RWPE2 (cell line): ENCODE measurements at regions not wholly inside any gene's neighbourhood (a gene's known extent, or its start where the extent isn't known, plus 50 kb on each side); places are given as distances from the start of the nearest gene placed in this dataset.
"Not testable (repeated sequence)": the region's sequence is repeated elsewhere in the genome, so short reads cannot be mapped to it uniquely, and the experiment has no call there.

Experiments
- ATAC-seq: fragments of 200-7000 bp; cut with Tn5 transposase; 3 replicates; pipeline ENCODE4 v1.9.1; 2021; ENCODE audit warnings: low read depth
- DNase-seq: peaks from one replicate; pipeline ENCODE4 v3.0.0-alpha.2; 2020; ENCODE audit warnings: low spot score
- H3K27ac ChIP-seq: fragments of 450-650 bp; 2 replicates; pipeline ENCODE4 v1.5.1; 2017; ENCODE audit warnings: mild to moderate bottlenecking; ENCODE audit not compliant: poor library complexity, severe bottlenecking
- H3K27me3 ChIP-seq: fragments of 250-450 bp; sonication (Bioruptor Pico); 2 replicates; pipeline ENCODE4 v1.5.1; 2021; ENCODE audit warnings: mild to moderate bottlenecking, moderate library complexity; ENCODE audit not compliant: insufficient read depth, poor library complexity, severe bottlenecking
- H3K36me3 ChIP-seq: fragments of 250-450 bp; sonication (Bioruptor Pico); 2 replicates; pipeline ENCODE4 v1.5.1; 2020; ENCODE audit warnings: low read depth, mild to moderate bottlenecking, moderate library complexity
- H3K4me1 ChIP-seq: fragments of 250-450 bp; sonication (Bioruptor Pico); 2 replicates; pipeline ENCODE4 v1.5.1; 2021; ENCODE audit warnings: mild to moderate bottlenecking, moderate library complexity; ENCODE audit not compliant: insufficient read depth, poor library complexity, severe bottlenecking
- H3K4me3 ChIP-seq: fragments of 250-450 bp; sonication (Bioruptor Pico); 2 replicates; pipeline ENCODE4 v1.5.1; 2021; ENCODE audit warnings: mild to moderate bottlenecking, moderate library complexity; ENCODE audit not compliant: severe bottlenecking
- H3K9me3 ChIP-seq: fragments of 250-450 bp; sonication (Bioruptor Pico); 2 replicates; pipeline ENCODE4 v1.5.1; 2021; ENCODE audit warnings: mild to moderate bottlenecking, moderate library complexity; ENCODE audit not compliant: severe bottlenecking
- CTCF ChIP-seq: fragments of 450-650 bp; IDR thresholded peaks from one replicate; pipeline ENCODE4 v1.5.1; 2017; ENCODE audit warnings: mild to moderate bottlenecking, moderate library complexity; ENCODE audit not compliant: poor library complexity, severe bottlenecking

- TF ChIP-seq CTCF = no peak
- H3K4me1 ChIP-seq = peaks cover 23% of the 10 kb centered on the region
- H3K27ac ChIP-seq = peak overlapping the region; percentile 67
- no peaks in the 10 kb centered on the region for H3K9me3 ChIP-seq
- no peak for DNase-seq
- H3K36me3 ChIP-seq = no peaks in the 10 kb centered on the region
- no peak overlapping the region for H3K4me3 ChIP-seq
- ATAC-seq = peak; percentile 84
- H3K27me3 ChIP-seq = no peaks in the 10 kb centered on the region
Observed at GRCh38 chr5:87195104-87195591, 72.5 kb upstream of the RASA1 start.

DNA sequence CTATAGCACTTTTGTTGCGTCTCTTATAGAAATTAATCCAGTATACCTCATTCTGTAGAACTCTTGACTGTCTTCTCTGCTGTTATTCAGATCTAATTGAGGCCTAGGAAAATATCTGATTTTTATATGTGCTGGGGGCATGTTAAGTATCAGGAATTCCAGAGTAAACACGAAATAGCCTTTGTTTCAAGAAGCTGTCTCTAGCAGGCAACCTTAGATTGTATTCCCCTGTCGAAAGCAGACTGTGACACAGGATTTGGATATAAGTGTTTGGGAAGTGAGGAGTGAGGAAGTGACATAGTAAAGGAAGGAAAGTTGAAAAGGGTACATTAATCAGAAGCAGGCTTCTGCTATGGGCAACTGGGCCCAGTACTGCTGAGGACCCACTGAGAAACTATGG is 72.1 kb upstream of the RASA1 start:
- Histone ChIP-seq H3K4me1 (peaks cover 23% of the 10 kb centered on the region), H3K4me3 (no peak overlapping the region), H3K27me3 (no peaks in the 10 kb centered on the region), H3K36me3 (no peaks in the 10 kb centered on the region), H3K27ac (peak overlapping the region; percentile 67), H3K9me3 (no peaks in the 10 kb centered on the region)
- peak; percentile 37; the same call in 2 of the 3 replicates for ATAC-seq
- DNase-seq = no peak
- TF ChIP-seq CTCF = no peak

GRCh38 chr5:87198010-87198409 is 69.7 kb upstream of the RASA1 start:
- ATAC-seq (no peak), DNase-seq (no peak)
- no peak overlapping the region for H3K4me3 ChIP-seq
- H3K27ac ChIP-seq = no peak overlapping the region
- H3K9me3 ChIP-seq = no peaks in the 10 kb centered on the region
- H3K27me3 ChIP-seq = no peaks in the 10 kb centered on the region
- no peak for TF ChIP-seq CTCF
- H3K4me1 ChIP-seq = peaks cover 23% of the 10 kb centered on the region
- H3K36me3 ChIP-seq = no peaks in the 10 kb centered on the region

GRCh38 chr5:87199246-87199645 is 68.4 kb upstream of the RASA1 start:
- H3K9me3 ChIP-seq, H3K27me3 ChIP-seq, DNase-seq, H3K27ac ChIP-seq, ATAC-seq, H3K4me3 ChIP-seq, H3K36me3 ChIP-seq: not testable (repeated sequence)
- H3K4me1 ChIP-seq = peaks cover 19% of the 10 kb centered on the region

- H3K4me1 ChIP-seq = peaks cover 14% of the 10 kb centered on the region
- not testable (repeated sequence) for H3K27me3 ChIP-seq, H3K4me3 ChIP-seq, H3K9me3 ChIP-seq, ATAC-seq, DNase-seq, H3K36me3 ChIP-seq, H3K27ac ChIP-seq
Observed at GRCh38 chr5:87199704-87200103, 68.0 kb upstream of the RASA1 start.

- peaks cover 16% of the 10 kb centered on the region for H3K4me1 ChIP-seq
- H3K36me3 ChIP-seq = no peaks in the 10 kb centered on the region
- H3K27ac ChIP-seq = peak overlapping the region; percentile 37
- H3K27me3 ChIP-seq = no peaks in the 10 kb centered on the region
- ATAC-seq (no peak), DNase-seq (no peak)
- no peak for TF ChIP-seq CTCF
- no peak overlapping the region for H3K4me3 ChIP-seq
- no peaks in the 10 kb centered on the region for H3K9me3 ChIP-seq
Observed at GRCh38 chr5:87210076-87210475, 57.6 kb upstream of the RASA1 start.
